Gastroesophageal sphincter (tissue), 4 donors: ENCODE measurements at regions not wholly inside any gene's neighbourhood (a gene's known extent, or its start where the extent isn't known, plus 50 kb on each side); places are given as distances from the start of the nearest gene placed in this dataset.

ENCODE experiments used
- ATAC-seq: fragments of 150-250 bp; one replicate; pipeline ENCODE4 v1.9.1; 2016; ENCODE audit warnings: mild to moderate bottlenecking, moderate library complexity
- H3K27ac ChIP-seq, 4 donors: fragments of 200-600 bp; sonication (generic) in 3 of 4; 1 replicate in 3 of 4; 2 replicates in 1 of 4; pipeline ENCODE4 v1.5.1; 2016 to 2019
- H3K27me3 ChIP-seq: fragments of 200-600 bp; sonication (generic); one replicate; pipeline ENCODE4 v1.5.1; 2019
- H3K36me3 ChIP-seq, 2 donors: fragments of 200-600 bp; sonication (generic); one replicate each; pipeline ENCODE4 v1.5.1; 2019; ENCODE audit warnings: control low read depth in 1 of 2
- H3K4me1 ChIP-seq, 3 donors: fragments of 200-600 bp; sonication (generic); 1 replicate in 2 of 3; 2 replicates in 1 of 3; pipeline ENCODE4 v1.5.1; 2016 to 2019; ENCODE audit warnings: control low read depth in 2 of 3
- H3K4me3 ChIP-seq, 2 donors: fragments of 200-600 bp; sonication (generic); one replicate each; pipeline ENCODE4 v1.5.1; 2019; ENCODE audit warnings: mild to moderate bottlenecking in 1 of 2, moderate library complexity in 1 of 2
- H3K9me3 ChIP-seq, 3 donors: fragments of 200-600 bp; sonication (generic); one replicate each; pipeline ENCODE4 v1.5.1; 2017 to 2019; ENCODE audit warnings: control low read depth in 2 of 3
- CTCF ChIP-seq, 4 experiments: fragments of 200-600 bp in 2 of 4; fragments of 450-650 bp in 2 of 4; sonication (generic) in 1 of 4; IDR thresholded peaks; one replicate each; pipeline ENCODE4 v1.5.1; 2017 to 2019; ENCODE audit warnings: antibody characterized with exemption in 4 of 4, mild to moderate bottlenecking in 2 of 4, moderate library complexity in 2 of 4
- EP300 ChIP-seq: sonication (generic); formaldehyde crosslinking; IDR thresholded peaks from one replicate; pipeline ENCODE4 v1.6.1; 2017; ENCODE audit warnings: antibody characterized with exemption, mild to moderate bottlenecking
- POLR2A ChIP-seq, 2 donors: fragments of 450-650 bp; IDR thresholded peaks; one replicate each; pipeline ENCODE4 v1.6.1; 2017; ENCODE audit warnings: antibody characterized with exemption in 2 of 2, mild to moderate bottlenecking in 2 of 2, moderate library complexity in 1 of 2
- POLR2AphosphoS5 ChIP-seq: sonication (generic); formaldehyde crosslinking; IDR thresholded peaks from one replicate; pipeline ENCODE4 v1.6.1; 2017; ENCODE audit warnings: antibody characterized with exemption
- WGBS, 2 donors: methylation state at CpG; one replicate each; pipeline ENCODE4 v1.1.5; 2018; ENCODE audit warnings: low coverage in 1 of 2; 5-methylcytosine and 5-hydroxymethylcytosine counted together

DNA sequence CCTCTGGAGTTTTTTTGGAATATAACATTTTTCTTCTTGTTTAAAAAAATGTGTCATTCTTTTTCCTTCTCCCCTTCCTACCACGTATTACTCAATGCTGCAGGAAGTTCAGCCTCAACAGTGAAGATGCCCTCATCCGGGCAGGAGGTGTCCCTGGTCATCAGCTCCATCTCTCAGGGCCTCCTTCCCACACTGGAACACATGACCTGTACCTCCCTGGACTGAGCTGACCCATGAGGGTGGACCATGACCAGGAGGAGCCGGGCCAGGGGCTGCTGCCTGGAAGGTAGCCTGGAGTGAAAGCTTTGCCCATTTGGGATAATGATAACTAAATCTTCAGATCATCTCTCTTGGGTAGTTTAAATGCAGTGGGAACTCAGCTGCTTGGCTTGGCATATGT is 316.5 kb upstream of the ZMIZ1 start:
- TF ChIP-seq POLR2AphosphoS5 (no peak), EP300 (no peak), POLR2A (IDR thresholded peaks at IDR 0.05) (no peak), CTCF (IDR thresholded peaks at IDR 0.05) (no peak)
- Histone ChIP-seq H3K36me3 (no peaks in the 10 kb centered on the region), H3K4me1 (peaks cover 0 to 14% (median 11%) of the 10 kb centered on the region in 3 donors), H3K27ac (no peak overlapping the region), H3K4me3 (no peak overlapping the region), H3K9me3 (no peaks in the 10 kb centered on the region), H3K27me3 (no peaks in the 10 kb centered on the region)
- WGBS, 2 donors = 79% methylated on average over 2 of the region's 3 CpGs; no CpG with 5 or more reads in 1 of the 2 donors
- ATAC-seq = no peak

GRCh38 chr10:78752708-78753107 is 316.1 kb upstream of the ZMIZ1 start:
- Histone ChIP-seq H3K4me3 (no peak overlapping the region), H3K27me3 (no peaks in the 10 kb centered on the region), H3K36me3 (no peaks in the 10 kb centered on the region), H3K4me1 (peaks cover 0 to 19% (median 15%) of the 10 kb centered on the region in 3 donors), H3K9me3 (no peaks in the 10 kb centered on the region), H3K27ac (no peak overlapping the region)
- TF ChIP-seq POLR2AphosphoS5 = no peak
- no peak for TF ChIP-seq EP300
- TF ChIP-seq POLR2A (IDR thresholded peaks at IDR 0.05) = no peak
- TF ChIP-seq CTCF (IDR thresholded peaks at IDR 0.05) = no peak
- WGBS, 2 donors = 82 to 100% methylated on average over 2 to 4 of the region's 4 CpGs
- ATAC-seq = no peak

DNA sequence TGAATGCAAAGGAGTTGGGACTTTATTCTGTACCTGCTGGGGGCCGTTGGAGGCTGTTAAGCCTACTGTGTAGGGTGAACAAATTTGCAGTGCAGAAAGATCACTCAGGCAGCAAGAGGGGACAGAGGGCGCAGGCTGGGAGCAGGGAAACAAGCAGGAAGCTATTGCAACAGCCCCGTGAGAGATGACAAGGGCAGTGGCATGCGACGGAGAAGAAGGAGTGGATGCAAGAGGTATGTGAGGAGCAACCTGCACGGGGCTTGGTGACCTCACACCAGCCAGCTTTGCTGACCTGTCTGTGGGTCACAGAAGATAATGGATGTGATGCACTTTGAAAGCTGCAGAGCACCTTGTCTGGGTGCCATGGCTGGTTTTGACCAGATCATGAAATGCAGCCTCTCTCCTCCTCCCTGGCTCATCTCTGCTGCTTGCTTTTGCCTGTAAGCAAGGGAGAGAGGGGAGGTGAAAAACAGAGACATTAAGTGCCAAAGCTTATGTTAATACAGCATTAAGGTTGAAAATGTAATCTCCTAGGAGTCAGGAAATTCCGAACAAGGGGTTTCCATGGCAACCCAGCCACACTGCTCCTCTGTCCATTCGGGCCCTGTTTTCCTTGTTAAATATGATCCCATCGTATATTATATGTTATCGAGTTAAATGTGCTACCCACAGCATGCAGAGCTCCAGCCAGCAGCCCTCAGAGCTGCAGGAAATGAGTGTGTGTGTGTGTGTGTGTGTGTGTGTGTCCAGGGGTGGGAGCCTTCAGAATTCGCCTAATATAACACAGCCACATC is 314.3 kb upstream of the ZMIZ1 start:
- H3K36me3 ChIP-seq = no peaks in the 10 kb centered on the region
- H3K27me3 ChIP-seq = no peaks in the 10 kb centered on the region
- TF ChIP-seq POLR2A (IDR thresholded peaks at IDR 0.05) (no peak), POLR2AphosphoS5 (no peak), EP300 (no peak), CTCF (IDR thresholded peaks at IDR 0.05) (no peak)
- H3K4me3 ChIP-seq = no peak overlapping the region
- no peak overlapping the region for H3K27ac ChIP-seq
- no peaks in the 10 kb centered on the region for H3K9me3 ChIP-seq
- 45 to 67% methylated on average over 6 to 10 of the region's 11 CpGs for WGBS, 2 donors
- no peak for ATAC-seq
- H3K4me1 ChIP-seq = peaks cover 0 to 22% (median 15%) of the 10 kb centered on the region in 3 donors

DNA sequence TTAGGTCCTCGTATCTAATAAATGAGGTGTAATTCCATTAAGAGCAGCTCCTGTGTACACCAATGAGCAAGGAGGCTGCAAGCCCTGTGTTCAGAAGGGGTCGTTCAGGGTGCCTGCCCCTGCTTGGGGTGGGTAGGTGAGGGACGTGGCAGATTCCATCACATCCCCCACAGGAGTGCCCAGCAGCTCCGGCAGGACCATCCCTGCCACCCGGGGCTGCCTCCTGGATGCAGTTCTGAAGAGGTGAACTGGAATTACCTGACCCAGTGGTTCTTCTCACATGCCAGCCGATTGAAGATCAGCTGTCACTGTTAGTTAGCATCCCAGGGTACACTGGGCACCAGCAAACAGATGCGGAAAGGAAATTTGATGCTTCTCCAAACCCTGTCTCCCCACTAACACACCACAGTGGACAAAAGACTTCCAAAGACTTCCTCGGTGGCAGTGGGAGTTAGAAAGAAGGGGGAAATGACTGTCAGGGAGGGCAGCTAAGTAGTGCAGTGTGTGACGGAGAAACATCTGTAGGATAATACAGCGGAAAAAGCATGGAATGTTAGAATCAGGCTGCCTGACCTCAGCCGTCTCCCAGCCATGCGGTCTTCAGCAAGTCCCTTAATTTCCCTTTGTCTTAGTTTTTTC is 313.6 kb upstream of the ZMIZ1 start:
- ATAC-seq = no peak
- H3K4me1 ChIP-seq = peaks cover 0 to 22% (median 15%) of the 10 kb centered on the region in 3 donors
- H3K27me3 ChIP-seq = no peaks in the 10 kb centered on the region
- no peak overlapping the region for H3K4me3 ChIP-seq
- no peaks in the 10 kb centered on the region for H3K36me3 ChIP-seq
- H3K9me3 ChIP-seq = no peaks in the 10 kb centered on the region
- 74 to 88% methylated on average over 5 to 8 of the region's 12 CpGs for WGBS, 2 donors
- no peak overlapping the region for H3K27ac ChIP-seq
- TF ChIP-seq POLR2AphosphoS5 (no peak), EP300 (no peak), POLR2A (IDR thresholded peaks at IDR 0.05) (no peak), CTCF (IDR thresholded peaks at IDR 0.05) (no peak)
